Endothelial cell of umbilical vein (primary cell): ENCODE measurements at regions not wholly inside any gene's neighbourhood (a gene's known extent, or its start where the extent isn't known, plus 50 kb on each side); places are given as distances from the start of the nearest gene placed in this dataset.

Experiments used
- BruUV-seq: library from RNA; stranded (reverse); fragments of 400-500 nt; replicated peaks from 2 replicates; lab custom pipeline; 2021; lab: Mats Ljungman, UMichigan
- CTCF ChIA-PET: fragments of 300-600, 350-600 bp; sonication (Branson Sonifier 250); formaldehyde crosslinking; loops from one replicate; lab custom pipeline; 2021; ENCODE audit warnings: antibody characterized with exemption, inconsistent platforms; lab: Charles Lee
- POLR2A ChIA-PET: fragments of 300-600, 350-600 bp; sonication (Branson Sonifier 250); formaldehyde crosslinking; loops from one replicate; lab custom pipeline; 2021; ENCODE audit warnings: antibody characterized with exemption, inconsistent platforms; lab: Charles Lee
- DNase-seq: peaks from one replicate; pipeline ENCODE4 v3.0.0-alpha.2; 2011; ENCODE audit warnings: low read depth, low spot score
- FAIRE-seq: peaks from 2 replicates; lab custom pipeline; 2011; peaks lifted over from hg19 to GRCh38; lab: Jason Lieb, UNC
- H2AFZ ChIP-seq: 2 replicates; pipeline ENCODE4 v1.6.0; 2012; ENCODE audit warnings: low read depth, low read length, control low read depth, inconsistent platforms
- H3K27ac ChIP-seq: 2 replicates; pipeline ENCODE4 v1.5.1; 2011; ENCODE audit warnings: low read depth, mild to moderate bottlenecking, control low read depth, low read length, moderate library complexity; ENCODE audit not compliant: insufficient read depth
- H3K27me3 ChIP-seq, 2 experiments: 2 replicates each; pipeline versions ENCODE4 v1.6.0 to v1.6.1; 2011; ENCODE audit warnings: low read length in 2 of 2, mixed read lengths in 1 of 2; ENCODE audit not compliant: control insufficient read depth in 2 of 2, insufficient read depth in 2 of 2
- H3K36me3 ChIP-seq, 2 experiments: 2 replicates in 1 of 2; 3 replicates in 1 of 2; pipeline ENCODE4 v1.5.1; 2011; ENCODE audit warnings: low read length in 2 of 2, mild to moderate bottlenecking in 1 of 2, moderate library complexity in 1 of 2; ENCODE audit not compliant: control insufficient read depth in 2 of 2, insufficient read depth in 2 of 2; ENCODE audit errors: extremely low read depth in 1 of 2
- H3K4me1 ChIP-seq: 3 replicates; pipeline ENCODE4 v1.5.1; 2011; ENCODE audit warnings: mild to moderate bottlenecking, low read length; ENCODE audit not compliant: control insufficient read depth, insufficient read depth; ENCODE audit errors: extremely low read depth
- H3K4me2 ChIP-seq: 2 replicates; pipeline ENCODE4 v1.6.1; 2011; ENCODE audit warnings: low read length, control low read depth, mixed read lengths; ENCODE audit not compliant: insufficient read depth
- H3K4me3 ChIP-seq, 3 experiments: fragments of 200-600 bp in 1 of 3; sonication (generic), shearing (Covaris generic) in 1 of 3; replicated peaks in 1 of 3; 2 replicates each; pipeline ENCODE4 v1.5.1; 2011 to 2016; ENCODE audit warnings: control low read depth in 3 of 3, low read length in 3 of 3, mild to moderate bottlenecking in 2 of 3, inconsistent platforms in 1 of 3, low read depth in 1 of 3, moderate library complexity in 1 of 3; ENCODE audit not compliant: insufficient read depth in 1 of 3
- H3K79me2 ChIP-seq: 2 replicates; pipeline ENCODE4 v1.6.0; 2012; ENCODE audit warnings: low read length, inconsistent platforms; ENCODE audit not compliant: control insufficient read depth, insufficient read depth
- H3K9ac ChIP-seq: replicated peaks from 2 replicates; pipeline ENCODE3; 2011; ENCODE audit warnings: low read length, control low read depth; ENCODE audit not compliant: insufficient read depth; ENCODE audit errors: extremely low read depth
- H3K9me1 ChIP-seq: replicated peaks from 3 replicates; pipeline ENCODE4 v1.6.0; 2011; ENCODE audit warnings: mild to moderate bottlenecking, low read length; ENCODE audit not compliant: control insufficient read depth, insufficient read depth; ENCODE audit errors: extremely low read depth
- H3K9me3 ChIP-seq: replicated peaks from 2 replicates; pipeline ENCODE4 v1.5.1; 2012; ENCODE audit warnings: low read length, inconsistent platforms; ENCODE audit not compliant: control insufficient read depth, insufficient read depth
- H4K20me1 ChIP-seq: replicated peaks from 2 replicates; pipeline ENCODE3; 2011; ENCODE audit warnings: mild to moderate bottlenecking, low read length; ENCODE audit not compliant: control insufficient read depth, insufficient read depth; ENCODE audit errors: extremely low read depth
- EZH2 ChIP-seq: IDR thresholded peaks from 2 replicates; pipeline ENCODE4 v1.6.1; 2012; ENCODE audit warnings: borderline replicate concordance, low read depth, mild to moderate bottlenecking, moderate library complexity, low read length, inconsistent platforms; ENCODE audit not compliant: severe bottlenecking
- FOS ChIP-seq: IDR thresholded peaks from 2 replicates; pipeline ENCODE4 v1.6.1; 2011; ENCODE audit warnings: mild to moderate bottlenecking, low read length, moderate library complexity, borderline replicate concordance; ENCODE audit not compliant: insufficient read depth
- GATA2 ChIP-seq: IDR thresholded peaks from 2 replicates; pipeline ENCODE4 v1.7.0; 2011; ENCODE audit warnings: low read depth, mild to moderate bottlenecking, moderate library complexity, mixed read lengths, low read length; ENCODE audit not compliant: insufficient read length, insufficient read depth
- JUN ChIP-seq: IDR thresholded peaks from 2 replicates; pipeline ENCODE4 v1.6.1; 2011; ENCODE audit warnings: borderline replicate concordance, low read depth; ENCODE audit not compliant: insufficient read length, insufficient read depth
- MAX ChIP-seq: IDR thresholded peaks from 2 replicates; pipeline ENCODE4 v1.6.1; 2011; ENCODE audit not compliant: insufficient read depth, insufficient read length
- MYC ChIP-seq: IDR thresholded peaks from one replicate; pipeline ENCODE4 v1.6.1; 2011; ENCODE audit warnings: mild to moderate bottlenecking, low read depth, low read length
- POLR2A ChIP-seq: IDR thresholded peaks from 2 replicates; pipeline ENCODE4 v1.6.1; 2012; ENCODE audit warnings: low read depth, mild to moderate bottlenecking, control low read depth, low read length
- POLR2AphosphoS5 ChIP-seq: IDR thresholded peaks from 2 replicates; pipeline ENCODE4 v1.6.1; 2012; ENCODE audit warnings: low read depth, mild to moderate bottlenecking, control low read depth, low read length, moderate library complexity; ENCODE audit not compliant: insufficient read depth
- dilution Hi-C: fragments of 300-500 bp; cut with MboI; formaldehyde crosslinking; loops from one replicate; pipeline ENCODE4 v1.15.0; 2019; ENCODE audit warnings: low sequenced_read_pairs; ENCODE audit not compliant: extremely low pct_ligation_motif_present
- intact Hi-C: fragments of 100-400 bp; cut with micrococcal nuclease; formaldehyde crosslinking; loops from one replicate; pipeline ENCODE4 v1.10.0; 2022
- TF ChIP-seq, protein P1 (sequence below), 2 donors: IDR thresholded peaks; 1 replicate in 1 of 2; 2 replicates in 1 of 2; pipeline ENCODE4 v1.5.1; 2011; ENCODE audit warnings: low read length in 2 of 2, mild to moderate bottlenecking in 2 of 2, moderate library complexity in 2 of 2, control low read depth in 1 of 2, inconsistent platforms in 1 of 2, low read depth in 1 of 2; ENCODE audit not compliant: insufficient read depth in 1 of 2; ENCODE audit errors: extremely low read depth in 1 of 2

DNA sequence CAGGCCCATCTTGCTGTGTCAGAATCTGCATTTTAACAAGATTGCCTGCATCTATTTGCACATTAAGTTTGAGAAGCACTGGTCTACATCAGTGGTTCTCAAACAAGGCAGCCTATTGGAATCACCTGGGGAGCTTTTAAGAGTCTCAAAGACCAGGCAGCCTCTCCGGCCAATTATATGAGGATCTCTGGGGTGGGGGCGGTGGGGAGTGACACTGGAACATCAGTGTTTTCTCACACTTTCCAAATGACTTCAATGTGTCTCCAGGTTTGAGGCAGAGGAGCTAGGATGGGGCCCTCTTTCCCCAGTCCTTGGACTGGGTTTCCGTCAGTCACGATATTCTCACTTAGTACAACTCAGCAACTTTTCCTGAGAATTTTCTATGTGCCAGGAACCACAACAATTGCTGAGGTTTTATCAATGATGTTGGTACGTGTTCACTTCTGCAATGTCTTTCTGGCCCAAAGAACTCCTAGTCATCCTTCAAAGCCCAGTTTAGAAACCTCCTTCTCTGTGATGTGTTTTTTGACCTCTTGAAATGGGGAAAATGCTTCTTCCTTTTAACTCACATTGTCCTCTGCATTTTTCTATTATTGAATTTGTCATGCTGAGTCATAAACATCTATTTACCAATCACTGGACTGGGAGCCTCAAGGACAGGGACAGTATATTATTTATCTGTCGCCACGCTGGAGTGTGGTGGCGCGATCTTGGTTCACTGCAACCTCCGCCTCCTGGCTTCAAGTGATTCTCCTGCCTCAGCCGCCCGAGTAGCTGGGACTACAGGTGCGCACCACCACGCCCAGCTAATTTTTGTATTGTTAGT is 130.9 kb downstream of the MYCN start:
- Histone ChIP-seq H3K4me2 (no peak overlapping the region), H3K9me1 (no peaks in the 10 kb centered on the region), H3K79me2 (no peaks in the 10 kb centered on the region), H3K4me3 (no peak overlapping the region), H4K20me1 (no peaks in the 10 kb centered on the region), H3K9ac (no peak overlapping the region), H3K4me1 (no peaks in the 10 kb centered on the region), H3K36me3 (no peaks in the 10 kb centered on the region), H2AFZ (no peak overlapping the region), H3K27me3 (no peaks in the 10 kb centered on the region), H3K9me3 (peaks cover 2% of the 10 kb centered on the region), H3K27ac (no peak overlapping the region)
- POLR2A ChIA-PET = no interaction called here
- DNase-seq (no peak), FAIRE-seq (no peak)
- CTCF ChIA-PET = no interaction called here
- no TSS peak for BruUV-seq
- intact Hi-C loops = no loop called here
- no peak for TF ChIP-seq GATA2
- TF ChIP-seq POLR2AphosphoS5 = no peak
- TF ChIP-seq, protein P1, sequence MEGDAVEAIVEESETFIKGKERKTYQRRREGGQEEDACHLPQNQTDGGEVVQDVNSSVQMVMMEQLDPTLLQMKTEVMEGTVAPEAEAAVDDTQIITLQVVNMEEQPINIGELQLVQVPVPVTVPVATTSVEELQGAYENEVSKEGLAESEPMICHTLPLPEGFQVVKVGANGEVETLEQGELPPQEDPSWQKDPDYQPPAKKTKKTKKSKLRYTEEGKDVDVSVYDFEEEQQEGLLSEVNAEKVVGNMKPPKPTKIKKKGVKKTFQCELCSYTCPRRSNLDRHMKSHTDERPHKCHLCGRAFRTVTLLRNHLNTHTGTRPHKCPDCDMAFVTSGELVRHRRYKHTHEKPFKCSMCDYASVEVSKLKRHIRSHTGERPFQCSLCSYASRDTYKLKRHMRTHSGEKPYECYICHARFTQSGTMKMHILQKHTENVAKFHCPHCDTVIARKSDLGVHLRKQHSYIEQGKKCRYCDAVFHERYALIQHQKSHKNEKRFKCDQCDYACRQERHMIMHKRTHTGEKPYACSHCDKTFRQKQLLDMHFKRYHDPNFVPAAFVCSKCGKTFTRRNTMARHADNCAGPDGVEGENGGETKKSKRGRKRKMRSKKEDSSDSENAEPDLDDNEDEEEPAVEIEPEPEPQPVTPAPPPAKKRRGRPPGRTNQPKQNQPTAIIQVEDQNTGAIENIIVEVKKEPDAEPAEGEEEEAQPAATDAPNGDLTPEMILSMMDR (IDR thresholded peaks at IDR 0.05; ENCODE audit: extremely low read depth in 1 of 2, insufficient read depth in 1 of 2, low read depth in 1 of 2, low read length in 2 of 2) = no peak
- no peak for TF ChIP-seq MYC
- TF ChIP-seq JUN = no peak
- no peak for TF ChIP-seq POLR2A
- TF ChIP-seq FOS = no peak
- TF ChIP-seq MAX = no peak
- no peak for TF ChIP-seq EZH2
- dilution Hi-C loops = no loop called here
